HG03442 (cell line): ENCODE measurements at regions not wholly inside any gene's neighbourhood (a gene's known extent, or its start where the extent isn't known, plus 50 kb on each side); places are given as distances from the start of the nearest gene placed in this dataset.
"Not testable (repeated sequence)": the region's sequence is repeated elsewhere in the genome, so short reads cannot be mapped to it uniquely, and the experiment has no call there.

ENCODE experiments used
- ATAC-seq: cut with Tn5 transposase; IDR thresholded peaks from one replicate; pipeline ENCODE4 v1.9.1; 2021; ENCODE audit warnings: mild to moderate bottlenecking, moderate library complexity; ENCODE audit not compliant: unreplicated experiment

DNA sequence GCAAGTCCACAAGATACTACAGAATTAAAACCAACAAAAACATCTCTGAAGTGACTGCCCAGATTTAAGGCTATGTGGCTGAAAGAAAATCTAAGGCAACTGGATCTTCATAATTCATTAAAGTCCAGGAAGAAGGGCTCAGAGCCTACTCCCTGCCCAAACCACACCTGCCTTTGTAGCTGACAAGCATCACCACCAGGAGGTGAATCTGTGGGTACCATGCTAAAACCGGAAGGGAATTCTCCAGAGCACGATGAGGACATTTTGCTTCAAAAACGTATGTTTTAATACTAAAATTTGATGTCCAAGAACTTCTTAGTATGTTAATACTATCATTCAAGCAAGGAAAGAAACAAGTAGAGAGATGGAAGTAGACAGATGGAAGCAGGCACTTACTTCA lies 495.9 kb upstream of the NECTIN3 start:
- no peak for ATAC-seq

DNA sequence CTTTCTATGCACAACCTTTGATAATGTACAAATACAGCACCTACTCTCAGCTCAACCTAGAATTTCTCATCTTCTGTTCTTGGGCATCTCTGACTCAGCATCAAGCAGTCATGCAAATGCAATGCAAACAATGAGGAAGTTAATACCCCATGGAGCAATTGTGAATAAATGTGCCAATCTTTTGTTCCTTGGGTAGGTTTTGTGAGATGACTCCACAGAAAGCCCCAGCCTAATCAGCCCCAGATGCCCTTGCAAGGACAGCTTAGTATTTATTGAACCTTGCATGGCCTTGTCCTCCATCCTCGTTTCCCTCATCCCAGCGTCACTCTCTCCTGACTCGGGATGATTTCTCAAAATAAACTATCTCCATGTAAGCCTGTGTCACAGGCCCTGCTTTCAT lies 494.7 kb upstream of the NECTIN3 start:
- no peak for ATAC-seq

DNA sequence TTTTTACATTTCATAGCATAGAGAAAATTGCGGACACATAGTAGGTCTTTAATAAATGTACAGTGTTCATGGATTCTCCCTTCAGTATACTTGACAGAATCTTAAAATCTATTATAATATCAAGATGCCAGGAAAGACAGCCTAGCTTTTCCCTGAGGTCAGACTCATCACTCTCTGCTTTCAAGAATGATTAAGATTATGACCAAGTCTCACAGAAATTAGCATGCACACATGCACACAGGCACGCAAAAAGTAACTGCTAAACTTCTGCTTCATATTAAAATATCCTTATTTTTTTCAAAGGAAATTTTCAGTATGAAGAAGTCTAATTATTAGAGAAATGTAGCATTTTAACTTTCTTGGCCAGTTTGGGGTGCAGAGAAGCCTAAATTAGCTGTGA lies 493.8 kb upstream of the NECTIN3 start:
- no peak for ATAC-seq

DNA sequence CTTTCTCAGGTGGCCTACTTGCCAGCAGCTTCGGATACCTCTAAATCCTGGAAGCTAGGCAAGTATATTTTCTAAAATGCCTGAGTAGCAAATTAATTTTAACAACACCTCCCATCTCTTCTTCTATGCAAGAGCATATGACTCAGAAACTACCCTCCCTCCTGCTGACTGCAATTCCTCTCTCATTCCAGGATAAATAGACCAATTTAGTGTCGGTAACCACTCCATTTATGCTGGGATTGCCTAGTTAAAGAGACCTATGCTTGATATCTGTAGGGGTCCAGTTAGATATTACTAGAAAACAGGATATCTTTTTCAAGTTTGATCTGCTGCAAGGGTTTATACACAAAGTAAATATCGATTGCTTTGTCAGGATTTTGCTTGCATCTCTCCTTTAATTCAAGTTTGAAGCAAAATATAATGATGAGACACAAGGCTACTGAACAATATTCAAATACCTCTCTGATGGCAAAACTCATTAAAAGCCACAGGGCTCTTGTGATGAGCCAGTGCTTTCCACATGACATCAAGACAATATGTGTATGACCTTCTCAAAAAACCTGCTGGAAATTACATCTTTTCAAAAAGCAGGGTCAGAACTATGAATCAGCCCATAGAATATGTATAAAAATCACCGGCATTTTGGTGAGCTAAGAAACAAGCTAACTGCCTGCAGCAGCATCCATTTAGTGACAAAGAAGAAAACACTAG lies 491.6 kb upstream of the NECTIN3 start:
- no peak for ATAC-seq

DNA sequence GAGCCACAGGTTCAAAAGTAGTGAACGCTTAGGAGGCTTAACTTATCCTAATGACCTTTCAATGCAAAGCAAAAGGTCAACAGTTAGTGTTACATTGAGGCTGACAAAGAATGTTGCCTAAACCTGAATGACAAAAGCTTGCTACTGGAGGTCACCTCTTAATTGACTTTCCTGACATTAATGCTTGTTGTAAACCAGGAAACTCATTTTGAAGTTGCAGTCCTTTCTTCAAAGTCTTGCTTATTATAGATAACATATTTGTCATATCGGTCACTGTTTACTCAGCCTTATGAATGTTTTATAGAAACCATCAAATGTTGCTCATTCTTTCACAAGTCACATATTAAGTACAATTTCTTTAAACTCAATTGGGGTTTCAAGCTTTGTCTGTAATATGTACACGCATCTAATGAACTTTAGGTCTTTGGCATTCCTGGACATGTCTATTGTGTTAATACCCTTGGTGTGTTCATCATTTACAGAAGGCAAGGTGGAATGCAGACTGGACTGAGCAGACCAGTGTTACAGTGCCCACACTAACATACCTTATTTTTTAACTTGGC lies 488.2 kb upstream of the NECTIN3 start:
- ATAC-seq: no peak

DNA sequence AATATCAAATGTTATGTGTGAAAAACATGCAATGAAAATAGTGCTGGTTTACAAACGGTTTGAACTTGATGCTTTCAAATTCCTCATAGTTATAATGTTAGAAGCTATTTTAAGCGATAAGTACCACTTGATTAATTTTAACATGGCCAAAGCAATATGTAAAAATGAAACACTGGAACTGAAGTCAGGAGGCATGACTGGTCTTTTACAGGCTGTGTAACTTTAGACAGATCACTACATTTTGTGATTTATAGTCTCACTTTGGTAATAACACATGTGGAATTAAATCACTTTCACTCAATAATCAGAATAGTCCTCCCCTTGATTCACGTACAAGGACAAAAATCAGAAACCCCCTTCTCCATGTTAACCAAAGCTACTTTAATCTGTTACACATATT lies 482.7 kb upstream of the NECTIN3 start:
- no peak for ATAC-seq

DNA sequence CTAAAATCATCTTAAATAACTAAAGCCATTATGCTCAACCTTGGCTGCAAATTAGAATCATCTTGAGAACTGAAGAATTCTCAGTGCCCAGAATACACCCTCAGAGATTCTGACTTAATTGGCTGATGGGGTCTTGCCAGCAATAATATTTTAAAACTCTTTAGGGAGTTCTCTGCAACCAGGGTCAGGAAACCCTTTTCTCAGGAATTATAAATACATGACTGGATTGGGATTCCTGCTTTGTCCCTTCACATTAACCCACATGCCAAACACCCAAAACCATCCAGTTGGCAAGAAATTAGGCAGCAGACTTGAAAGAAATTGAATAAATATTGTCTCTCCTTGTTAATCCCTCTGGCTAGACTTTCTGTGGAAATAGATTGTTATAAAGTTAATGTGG lies 482.3 kb upstream of the NECTIN3 start:
- ATAC-seq: no peak

DNA sequence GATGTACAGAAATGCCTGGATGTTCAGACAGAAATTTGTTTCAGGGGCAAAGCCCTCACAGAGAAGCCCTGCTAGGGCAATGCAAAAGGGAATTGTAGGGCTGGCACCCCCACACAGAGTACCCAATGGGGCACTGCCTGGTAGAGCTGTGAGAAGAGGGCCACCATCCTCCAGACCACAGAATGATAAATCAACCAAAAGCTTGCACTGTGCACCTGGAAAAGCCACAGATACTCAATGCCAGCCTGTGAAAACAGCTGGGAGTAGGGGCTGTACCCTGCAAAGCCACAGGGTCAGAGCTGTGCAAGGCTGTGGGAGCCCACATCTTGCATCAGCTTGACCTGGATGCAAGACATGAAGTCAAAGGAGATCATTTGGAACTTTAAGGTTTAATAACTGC lies 477.9 kb upstream of the NECTIN3 start:
- no peak for ATAC-seq

DNA sequence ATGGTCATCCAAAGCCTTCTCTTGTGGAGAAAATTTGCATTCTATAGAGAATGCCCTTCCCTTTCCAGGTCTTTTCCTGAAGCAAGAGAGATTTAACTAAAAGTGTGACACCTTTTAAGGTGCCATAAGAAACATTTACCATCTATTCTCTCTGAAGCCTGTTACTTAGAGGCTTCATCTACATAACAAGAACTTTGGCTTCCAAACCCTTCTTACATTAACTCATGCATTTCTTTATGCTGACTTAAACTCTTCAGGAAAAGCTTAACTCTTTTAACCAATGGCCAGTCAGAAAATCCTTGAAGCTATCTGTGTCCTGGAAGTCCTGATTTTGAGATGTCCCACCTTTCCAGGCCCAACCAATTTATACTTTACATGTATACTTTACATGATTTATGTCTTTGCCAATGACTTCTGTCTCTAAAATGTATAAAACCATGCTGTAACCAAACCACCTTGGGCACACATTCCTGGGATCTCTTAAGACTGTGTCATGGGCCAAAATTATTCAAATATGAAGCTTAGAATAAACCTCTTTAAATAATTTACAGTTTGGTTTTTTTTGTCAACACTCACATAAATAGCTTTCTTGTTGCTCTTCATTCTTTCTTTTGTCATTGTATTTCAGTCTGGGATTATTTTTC lies 472.6 kb upstream of the NECTIN3 start:
- no peak for ATAC-seq

DNA sequence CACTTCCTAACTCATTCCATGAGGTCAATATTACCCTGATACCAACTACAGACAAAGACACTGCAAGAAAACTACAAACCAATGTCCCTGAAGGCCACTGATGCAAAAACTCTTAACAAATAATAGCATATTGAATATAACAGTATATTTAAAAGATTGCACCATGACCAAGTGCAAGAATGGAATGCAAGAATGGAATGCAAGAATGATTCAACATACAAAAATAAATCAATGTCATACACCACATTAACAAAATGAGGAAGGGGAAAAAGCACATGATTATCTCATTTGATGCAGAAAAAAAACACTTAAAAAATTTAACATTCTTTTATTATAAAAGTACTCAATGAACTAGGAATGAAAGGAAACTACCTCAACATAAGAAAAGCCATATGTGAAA lies 463.1 kb upstream of the NECTIN3 start:
- ATAC-seq: no peak

DNA sequence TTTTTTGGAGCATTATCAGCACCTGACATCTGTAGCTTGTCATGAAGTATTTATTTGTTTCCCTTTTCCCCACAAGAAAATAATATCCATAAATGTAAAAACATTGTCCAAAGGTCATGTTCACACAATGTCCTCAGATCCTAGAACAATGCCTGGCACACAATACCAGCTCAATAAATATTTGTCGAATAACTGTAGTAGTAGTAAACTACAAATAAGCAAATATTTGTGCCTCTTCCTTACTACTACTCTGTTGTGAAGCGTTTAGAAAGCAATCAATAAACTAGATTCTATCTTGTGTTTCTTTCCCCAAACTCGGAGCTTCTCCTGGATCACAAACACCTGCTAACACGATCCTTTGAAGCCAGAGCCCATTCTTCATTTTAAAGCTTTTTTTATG lies 459.6 kb upstream of the NECTIN3 start:
- no peak for ATAC-seq

DNA sequence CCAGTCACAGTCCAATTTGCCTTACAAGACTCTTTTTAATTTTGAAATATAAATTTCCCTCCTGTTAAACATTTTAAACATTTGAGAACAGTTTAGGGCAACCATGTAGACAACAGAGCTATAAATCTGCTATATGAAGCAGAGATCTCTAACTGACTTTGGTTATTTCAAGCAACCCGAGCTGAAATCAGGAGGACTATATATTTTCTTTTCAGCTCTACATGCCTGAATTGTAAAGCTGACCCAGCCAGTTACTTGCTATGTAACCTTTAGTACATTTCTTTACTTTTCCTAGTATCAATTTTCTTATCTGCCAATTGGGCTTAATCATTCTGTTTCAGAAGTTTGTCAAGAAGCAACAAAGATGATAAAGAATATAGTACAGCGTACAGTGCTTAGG lies 457.4 kb upstream of the NECTIN3 start:
- ATAC-seq: no peak

DNA sequence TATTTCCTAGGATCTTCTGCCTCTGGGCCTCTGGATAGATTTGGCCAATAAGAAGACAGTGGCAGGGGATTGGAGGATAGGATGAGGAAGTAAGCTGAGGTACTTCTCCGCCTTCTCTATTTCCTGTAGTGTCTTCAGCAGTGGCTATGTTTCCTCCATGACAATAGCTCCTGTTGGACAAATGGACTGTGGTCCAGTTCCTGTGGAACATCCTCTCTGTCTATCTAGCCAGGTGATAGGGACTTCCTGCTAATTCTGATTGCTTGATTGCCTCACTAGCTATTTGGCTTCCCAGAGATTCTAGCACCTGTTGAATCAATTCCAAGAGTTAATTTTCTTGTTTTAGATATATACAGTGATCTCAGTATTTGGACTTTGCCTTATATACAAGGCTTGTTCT lies 456.2 kb upstream of the NECTIN3 start:
- no peak for ATAC-seq

DNA sequence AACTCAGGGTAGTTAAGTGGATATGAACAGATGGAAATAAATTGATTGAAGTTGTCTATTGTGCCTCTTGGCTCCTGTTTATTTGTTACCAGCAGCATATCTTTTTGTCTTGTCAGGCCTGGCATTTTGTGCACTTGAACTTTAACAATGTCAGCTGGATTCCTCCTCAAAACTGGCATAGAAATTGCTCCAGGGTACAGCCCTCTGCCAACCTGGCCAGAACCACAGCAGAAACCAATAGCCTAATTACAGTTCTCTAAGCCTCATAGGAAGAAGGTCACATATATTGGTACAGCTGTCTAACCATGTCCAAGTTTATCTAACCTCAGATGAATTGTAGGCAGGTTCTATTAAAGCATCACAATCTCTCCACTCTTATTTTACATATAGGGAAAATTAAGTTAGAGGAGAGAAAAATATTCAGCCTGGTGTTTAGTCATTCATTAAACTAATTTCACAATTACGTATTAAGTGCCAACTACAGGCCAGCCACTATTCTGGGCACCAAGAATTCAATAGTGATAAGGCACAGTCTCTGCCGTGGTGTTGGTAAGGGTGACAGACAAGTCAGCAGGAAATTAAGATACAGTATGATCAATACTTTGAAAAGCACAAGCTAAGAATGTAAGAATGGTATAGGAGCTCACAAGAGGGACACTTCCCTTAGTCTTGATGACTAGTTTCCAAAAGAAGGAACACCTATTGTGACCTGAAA lies 452.9 kb upstream of the NECTIN3 start:
- no peak for ATAC-seq

DNA sequence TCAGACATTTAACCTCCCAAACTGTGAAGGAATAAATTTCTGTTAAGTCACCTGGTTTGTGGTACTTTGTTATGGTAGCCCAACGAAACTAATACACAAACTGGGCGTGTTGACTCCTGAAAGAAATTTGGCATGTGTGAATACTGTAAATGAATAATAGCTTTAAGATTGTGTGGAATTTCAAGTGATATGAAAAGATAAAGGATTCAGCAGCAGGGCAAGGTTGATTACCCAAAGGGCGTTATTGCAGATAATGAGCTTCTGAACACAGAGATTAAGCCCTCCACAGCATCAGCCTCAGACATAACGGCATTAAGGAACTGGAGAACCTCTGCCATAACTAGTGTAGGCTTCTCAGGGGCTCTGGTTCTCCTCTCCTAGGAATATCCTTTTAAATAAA lies 451.5 kb upstream of the NECTIN3 start:
- no peak for ATAC-seq

DNA sequence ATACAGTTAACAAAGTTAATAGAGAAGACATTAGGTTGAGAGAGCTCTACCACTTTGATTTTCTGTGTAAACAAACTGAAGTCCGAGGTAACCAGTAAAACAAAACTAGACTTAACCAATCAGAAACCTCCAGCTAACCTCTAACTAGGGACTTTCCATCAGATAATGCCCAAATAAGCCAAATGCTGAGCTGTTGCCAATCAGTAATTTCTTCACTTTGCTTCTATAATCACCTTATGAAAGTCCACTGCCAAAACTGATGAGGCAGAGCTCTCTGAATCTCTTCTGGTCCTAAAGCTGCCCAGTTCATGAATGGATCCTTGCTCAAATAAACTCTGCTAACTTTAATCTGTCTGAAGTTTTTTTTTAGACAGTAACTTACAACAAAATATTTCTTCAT lies 448.0 kb upstream of the NECTIN3 start:
- ATAC-seq: no peak

DNA sequence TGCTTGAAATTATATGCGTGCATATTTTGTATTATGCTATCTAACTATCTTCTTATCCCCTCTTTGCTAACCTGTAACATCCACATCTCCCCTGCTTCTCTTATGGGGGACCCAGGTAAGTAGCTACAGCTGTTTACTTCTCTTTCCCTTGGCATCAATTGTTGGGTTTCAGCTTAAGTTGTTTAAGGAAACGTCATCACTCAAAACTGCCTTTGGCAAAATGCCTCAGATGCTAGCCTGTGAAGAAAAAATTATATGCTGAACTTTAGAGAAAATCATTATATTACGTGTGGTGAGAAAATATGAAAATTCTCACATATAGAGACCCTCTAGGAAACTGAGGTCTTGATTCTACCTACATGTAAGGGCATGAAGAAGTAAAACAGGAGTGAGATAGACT lies 447.0 kb upstream of the NECTIN3 start:
- no peak for ATAC-seq

DNA sequence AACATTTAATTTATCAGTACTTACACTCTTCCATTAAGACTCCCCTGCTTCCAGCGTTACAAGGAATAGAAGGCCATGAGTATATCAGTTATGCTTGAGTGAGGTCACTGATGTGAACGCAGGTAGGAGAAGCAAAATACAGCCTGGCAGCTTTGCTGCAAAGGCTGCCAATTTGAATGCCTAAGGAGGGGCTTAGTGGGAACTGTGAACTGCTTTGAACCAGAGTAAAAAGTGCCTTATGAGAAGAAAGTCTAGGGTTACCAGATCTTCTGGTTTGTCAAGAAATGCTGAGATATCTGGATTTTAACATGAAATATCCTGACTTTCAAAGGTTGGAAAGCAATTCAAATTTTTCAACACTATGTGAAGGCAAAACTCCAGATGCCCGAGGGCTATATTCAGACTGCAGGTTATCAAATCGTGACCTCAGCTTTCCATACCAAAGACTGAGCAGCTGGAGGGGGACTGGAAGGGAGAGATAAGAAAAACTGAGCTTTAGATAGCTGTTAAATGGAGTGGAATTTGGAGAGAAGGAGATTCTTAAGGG lies 446.3 kb upstream of the NECTIN3 start:
- ATAC-seq: no peak

DNA sequence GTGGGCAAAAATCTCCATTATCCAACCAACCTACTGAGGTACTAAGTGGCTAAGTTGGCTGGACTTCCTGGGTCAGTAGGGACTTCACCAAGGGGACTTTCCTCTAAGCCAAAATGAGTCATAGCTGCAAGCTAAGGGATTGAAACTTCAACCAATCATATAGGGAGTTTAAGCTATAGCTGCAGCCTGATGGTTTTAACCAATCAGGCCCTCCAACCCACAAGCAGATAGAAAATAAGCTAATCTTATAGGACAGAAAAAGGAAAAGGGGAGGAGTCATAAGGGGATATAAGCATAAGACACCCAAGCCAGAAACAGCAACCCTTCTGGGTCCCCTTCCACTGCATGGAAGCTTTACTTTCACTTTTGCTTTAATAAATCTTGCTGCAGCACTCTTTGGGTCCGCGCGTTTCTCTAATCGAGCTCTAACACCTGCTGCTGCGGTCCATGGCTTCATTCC lies 444.9 kb upstream of the NECTIN3 start:
- not testable (repeated sequence) for ATAC-seq

DNA sequence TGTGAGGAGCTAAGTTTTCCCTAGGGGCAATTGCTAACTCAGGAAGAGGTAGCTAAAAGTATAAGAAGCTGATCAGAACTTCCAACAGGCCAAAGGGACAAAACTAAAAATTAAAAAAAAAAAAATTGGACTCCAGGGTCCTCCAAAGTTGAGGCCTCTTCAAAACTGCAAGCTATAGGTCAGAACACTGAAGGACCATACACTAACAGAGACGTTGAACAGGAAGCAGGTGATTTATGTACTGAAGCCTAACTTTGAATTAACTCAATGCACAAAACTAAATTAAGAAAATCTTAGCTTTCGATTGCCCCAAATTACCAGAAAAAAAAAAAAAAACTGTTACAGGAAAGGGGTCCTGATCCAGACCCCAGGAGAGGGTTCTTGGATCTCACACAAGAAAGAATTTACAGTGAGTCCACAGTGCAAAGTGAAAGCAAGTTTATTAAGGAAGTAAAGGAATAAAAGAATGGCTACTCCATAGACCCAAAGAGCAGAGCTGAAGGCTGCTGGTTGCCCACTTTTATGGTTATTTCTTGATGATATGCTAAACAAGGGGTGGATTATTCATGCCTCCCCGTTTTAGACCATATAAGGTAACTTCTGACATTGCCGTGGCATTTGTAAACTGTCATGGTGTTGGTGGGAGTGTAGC lies 442.8 kb upstream of the NECTIN3 start:
- no peak for ATAC-seq

DNA sequence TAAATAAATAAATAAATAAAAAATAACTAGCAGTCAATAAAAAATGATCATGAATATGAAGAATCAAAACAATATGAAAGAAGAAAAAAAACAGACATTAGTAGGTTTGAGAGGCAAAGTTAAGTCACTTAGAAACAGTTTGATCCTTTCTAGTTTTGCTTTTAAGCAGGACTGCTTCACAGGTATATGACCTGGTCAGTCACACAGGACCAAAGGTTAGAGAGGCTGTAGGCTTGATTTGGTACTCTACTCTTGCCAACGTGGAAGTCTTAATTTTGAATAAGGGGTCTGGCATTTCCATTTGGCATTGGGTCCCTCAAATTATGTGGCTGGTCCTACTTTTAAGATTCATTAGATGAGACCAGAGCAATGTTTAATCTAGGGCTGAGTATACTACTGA lies 441.7 kb upstream of the NECTIN3 start:
- ATAC-seq: no peak
